Esophagus muscularis mucosa (tissue), 4 donors: ENCODE measurements at regions not wholly inside any gene's neighbourhood (a gene's known extent, or its start where the extent isn't known, plus 50 kb on each side); places are given as distances from the start of the nearest gene placed in this dataset.

Experiments
- EP300 ChIP-seq: sonication (generic); formaldehyde crosslinking; IDR thresholded peaks from one replicate; pipeline ENCODE4 v1.6.1; 2017; ENCODE audit warnings: antibody characterized with exemption
- POLR2A ChIP-seq: fragments of 450-650 bp; IDR thresholded peaks from one replicate; pipeline ENCODE4 v1.6.1; 2017; ENCODE audit warnings: antibody characterized with exemption, moderate library complexity, mild to moderate bottlenecking, low read depth
- POLR2AphosphoS5 ChIP-seq, 2 donors: sonication (generic); formaldehyde crosslinking; IDR thresholded peaks; one replicate each; pipeline ENCODE4 v1.6.1; 2017; ENCODE audit warnings: antibody characterized with exemption in 2 of 2
- TF ChIP-seq, protein P1 (sequence below), 3 experiments: fragments of 200-600 bp in 2 of 3; fragments of 450-650 bp in 1 of 3; sonication (generic) in 2 of 3; IDR thresholded peaks; one replicate each; pipeline ENCODE4 v1.5.1; 2017 to 2019; ENCODE audit warnings: antibody characterized with exemption in 3 of 3, mild to moderate bottlenecking in 2 of 3, moderate library complexity in 1 of 3

DNA sequence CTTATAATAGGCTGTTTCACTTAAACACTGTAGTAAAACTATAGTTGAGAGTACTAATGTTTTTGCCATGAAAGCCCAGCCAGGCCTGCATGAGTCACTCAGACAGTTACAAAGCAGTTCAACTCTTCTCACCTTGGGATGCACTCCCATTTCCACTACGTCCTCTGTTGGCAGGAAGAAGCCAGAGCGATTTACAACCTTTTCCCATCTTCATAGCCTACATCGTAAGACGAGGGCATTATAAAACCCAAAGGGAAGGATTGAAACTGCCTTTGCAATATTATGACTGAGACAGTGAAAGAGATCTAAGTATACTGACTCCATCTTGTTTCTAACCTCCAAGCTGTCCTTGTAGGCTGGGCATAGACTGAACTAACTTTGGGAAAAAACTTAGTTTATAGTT is 71.8 kb upstream of the CSF1 start:
- TF ChIP-seq, protein P1, sequence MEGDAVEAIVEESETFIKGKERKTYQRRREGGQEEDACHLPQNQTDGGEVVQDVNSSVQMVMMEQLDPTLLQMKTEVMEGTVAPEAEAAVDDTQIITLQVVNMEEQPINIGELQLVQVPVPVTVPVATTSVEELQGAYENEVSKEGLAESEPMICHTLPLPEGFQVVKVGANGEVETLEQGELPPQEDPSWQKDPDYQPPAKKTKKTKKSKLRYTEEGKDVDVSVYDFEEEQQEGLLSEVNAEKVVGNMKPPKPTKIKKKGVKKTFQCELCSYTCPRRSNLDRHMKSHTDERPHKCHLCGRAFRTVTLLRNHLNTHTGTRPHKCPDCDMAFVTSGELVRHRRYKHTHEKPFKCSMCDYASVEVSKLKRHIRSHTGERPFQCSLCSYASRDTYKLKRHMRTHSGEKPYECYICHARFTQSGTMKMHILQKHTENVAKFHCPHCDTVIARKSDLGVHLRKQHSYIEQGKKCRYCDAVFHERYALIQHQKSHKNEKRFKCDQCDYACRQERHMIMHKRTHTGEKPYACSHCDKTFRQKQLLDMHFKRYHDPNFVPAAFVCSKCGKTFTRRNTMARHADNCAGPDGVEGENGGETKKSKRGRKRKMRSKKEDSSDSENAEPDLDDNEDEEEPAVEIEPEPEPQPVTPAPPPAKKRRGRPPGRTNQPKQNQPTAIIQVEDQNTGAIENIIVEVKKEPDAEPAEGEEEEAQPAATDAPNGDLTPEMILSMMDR (IDR thresholded peaks at IDR 0.05): no peak
- TF ChIP-seq EP300 (no peak), POLR2AphosphoS5 (IDR thresholded peaks at IDR 0.05) (no peak), POLR2A (no peak)
